ENCODE measurements at regions not wholly inside any gene's neighbourhood (a gene's known extent, or its start where the extent isn't known, plus 50 kb on each side); places are given as distances from the start of the nearest gene placed in this dataset.

- DNase-seq (ENCODE audit: low spot score in 2 of 2) = no peak
- H3K4me3 ChIP-seq = no peak overlapping the region
- H3K4me1 ChIP-seq = no peaks in the 10 kb centered on the region
- no peaks in the 10 kb centered on the region for H3K36me3 ChIP-seq
- no peaks in the 10 kb centered on the region for H3K27me3 ChIP-seq
- no peak overlapping the region for H3K27ac ChIP-seq
- TF ChIP-seq EP300 (IDR thresholded peaks at IDR 0.05) = no peak
- TF ChIP-seq POLR2A (IDR thresholded peaks at IDR 0.05) = no peak
- no peak for TF ChIP-seq CTCF (IDR thresholded peaks at IDR 0.05)
- H3K9me3 ChIP-seq = peaks cover 0 to 6% (median 0%) of the 10 kb centered on the region in 4 donors
- 63 to 79% methylated on average over 1 of the region's 1 CpG for WGBS, 2 donors
Observed at GRCh38 chr7:93036149-93036640, 81.6 kb downstream of the SAMD9 start.

- Histone ChIP-seq H3K27me3 (no peaks in the 10 kb centered on the region), H3K9me3 (peaks cover 0 to 6% (median 0%) of the 10 kb centered on the region in 4 donors), H3K4me1 (no peaks in the 10 kb centered on the region), H3K27ac (no peak overlapping the region), H3K4me3 (no peak overlapping the region), H3K36me3 (no peaks in the 10 kb centered on the region)
- no peak for TF ChIP-seq CTCF (IDR thresholded peaks at IDR 0.05)
- no peak for TF ChIP-seq POLR2A (IDR thresholded peaks at IDR 0.05)
- no peak for TF ChIP-seq EP300 (IDR thresholded peaks at IDR 0.05)
- no peak for DNase-seq (ENCODE audit: low spot score in 2 of 2)
Observed at GRCh38 chr7:93031795-93032194, 86.0 kb downstream of the SAMD9 start.

- H3K4me1 ChIP-seq = no peaks in the 10 kb centered on the region
- H3K9me3 ChIP-seq = peaks cover 0 to 6% (median 0%) of the 10 kb centered on the region in 4 donors
- TF ChIP-seq POLR2A (IDR thresholded peaks at IDR 0.05) (no peak), EP300 (IDR thresholded peaks at IDR 0.05) (no peak), CTCF (IDR thresholded peaks at IDR 0.05) (no peak)
- no peaks in the 10 kb centered on the region for H3K36me3 ChIP-seq
- H3K4me3 ChIP-seq = no peak overlapping the region
- H3K27ac ChIP-seq = no peak overlapping the region
- no peaks in the 10 kb centered on the region for H3K27me3 ChIP-seq
- no peak for DNase-seq (ENCODE audit: low spot score in 2 of 2)
Observed at GRCh38 chr7:93030605-93031225, 87.1 kb downstream of the SAMD9 start.

GRCh38 chr7:93029056-93029455 lies 88.7 kb downstream of the SAMD9 start:
- H3K27me3 ChIP-seq = no peaks in the 10 kb centered on the region
- no peak overlapping the region for H3K4me3 ChIP-seq
- no peak for DNase-seq (ENCODE audit: low spot score in 2 of 2)
- TF ChIP-seq CTCF (IDR thresholded peaks at IDR 0.05) (no peak), EP300 (IDR thresholded peaks at IDR 0.05) (no peak), POLR2A (IDR thresholded peaks at IDR 0.05) (no peak)
- peaks cover 0 to 6% (median 0%) of the 10 kb centered on the region in 4 donors for H3K9me3 ChIP-seq
- H3K36me3 ChIP-seq = no peaks in the 10 kb centered on the region
- H3K4me1 ChIP-seq = no peaks in the 10 kb centered on the region
- WGBS, 2 donors = 75 to 80% methylated on average over 7 of the region's 7 CpGs
- no peak overlapping the region for H3K27ac ChIP-seq

GRCh38 chr7:93028610-93029009 lies 89.2 kb downstream of the SAMD9 start:
- Histone ChIP-seq H3K27me3 (no peaks in the 10 kb centered on the region), H3K27ac (no peak overlapping the region), H3K9me3 (peaks cover 0 to 6% (median 0%) of the 10 kb centered on the region in 4 donors), H3K36me3 (no peaks in the 10 kb centered on the region), H3K4me3 (no peak overlapping the region), H3K4me1 (no peaks in the 10 kb centered on the region)
- DNase-seq (ENCODE audit: low spot score in 2 of 2) = no peak
- no peak for TF ChIP-seq EP300 (IDR thresholded peaks at IDR 0.05)
- TF ChIP-seq CTCF (IDR thresholded peaks at IDR 0.05) = no peak
- no peak for TF ChIP-seq POLR2A (IDR thresholded peaks at IDR 0.05)
- WGBS, 2 donors = 83 to 85% methylated on average over 3 of the region's 3 CpGs
